ENCODE measurements at regions not wholly inside any gene's neighbourhood (a gene's known extent, or its start where the extent isn't known, plus 50 kb on each side); places are given as distances from the start of the nearest gene placed in this dataset.

DNA sequence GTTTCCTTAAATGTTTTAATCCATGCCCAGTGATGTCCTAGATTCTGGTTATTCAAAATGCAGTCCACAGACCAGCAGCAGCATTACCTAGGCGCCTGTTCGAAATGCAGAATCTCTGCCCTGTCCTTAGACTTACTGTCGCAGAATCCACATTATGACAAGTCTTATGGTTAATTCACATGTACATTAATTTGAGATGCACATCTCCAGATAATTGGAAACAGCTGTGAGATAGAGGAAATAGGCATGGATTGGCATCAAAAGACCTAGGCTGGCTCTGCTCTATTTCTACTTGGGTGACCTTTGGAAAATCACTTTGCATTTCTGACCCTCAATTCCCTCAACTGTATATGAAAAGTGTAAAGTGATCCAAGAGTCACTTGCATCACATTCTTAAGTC, 700.7 kb downstream of the DIAPH3 start:
- H3K4me2 ChIP-seq = no peak overlapping the region

GRCh38 chr13:59464926-59465325, 698.8 kb downstream of the DIAPH3 start:
- Histone ChIP-seq H3K4me3 (IDR thresholded peaks at IDR 0.05; ENCODE audit: insufficient read depth, low read depth, low read length) (no peak overlapping the region), H4K20me1 (ENCODE audit: insufficient read depth) (no peaks in the 10 kb centered on the region)

More for the DNA sequence above, 700.7 kb downstream of the DIAPH3 start:
- H3K79me2 ChIP-seq (ENCODE audit: insufficient read depth, low read depth) = no peaks in the 10 kb centered on the region
- TF ChIP-seq, protein P1, sequence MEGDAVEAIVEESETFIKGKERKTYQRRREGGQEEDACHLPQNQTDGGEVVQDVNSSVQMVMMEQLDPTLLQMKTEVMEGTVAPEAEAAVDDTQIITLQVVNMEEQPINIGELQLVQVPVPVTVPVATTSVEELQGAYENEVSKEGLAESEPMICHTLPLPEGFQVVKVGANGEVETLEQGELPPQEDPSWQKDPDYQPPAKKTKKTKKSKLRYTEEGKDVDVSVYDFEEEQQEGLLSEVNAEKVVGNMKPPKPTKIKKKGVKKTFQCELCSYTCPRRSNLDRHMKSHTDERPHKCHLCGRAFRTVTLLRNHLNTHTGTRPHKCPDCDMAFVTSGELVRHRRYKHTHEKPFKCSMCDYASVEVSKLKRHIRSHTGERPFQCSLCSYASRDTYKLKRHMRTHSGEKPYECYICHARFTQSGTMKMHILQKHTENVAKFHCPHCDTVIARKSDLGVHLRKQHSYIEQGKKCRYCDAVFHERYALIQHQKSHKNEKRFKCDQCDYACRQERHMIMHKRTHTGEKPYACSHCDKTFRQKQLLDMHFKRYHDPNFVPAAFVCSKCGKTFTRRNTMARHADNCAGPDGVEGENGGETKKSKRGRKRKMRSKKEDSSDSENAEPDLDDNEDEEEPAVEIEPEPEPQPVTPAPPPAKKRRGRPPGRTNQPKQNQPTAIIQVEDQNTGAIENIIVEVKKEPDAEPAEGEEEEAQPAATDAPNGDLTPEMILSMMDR (conservative IDR thresholded peaks at IDR 0.05; ENCODE audit: low read depth, low read length) = no peak
- no peaks in the 10 kb centered on the region for H3K4me1 ChIP-seq (ENCODE audit: low read depth, poor library complexity, severe bottlenecking)
- H3K27me3 ChIP-seq (ENCODE audit: insufficient read depth, low read depth) = no peaks in the 10 kb centered on the region
- H2AFZ ChIP-seq (ENCODE audit: low read depth) = no peak overlapping the region
- no peaks in the 10 kb centered on the region for H4K20me1 ChIP-seq (ENCODE audit: insufficient read depth)
- no peaks in the 10 kb centered on the region for H3K36me3 ChIP-seq (ENCODE audit: insufficient read depth)
- no peak overlapping the region for H3K27ac ChIP-seq
- no peak overlapping the region for H3K9ac ChIP-seq
- no peak overlapping the region for H3K4me3 ChIP-seq (IDR thresholded peaks at IDR 0.05; ENCODE audit: insufficient read depth, low read depth, low read length)

DNA sequence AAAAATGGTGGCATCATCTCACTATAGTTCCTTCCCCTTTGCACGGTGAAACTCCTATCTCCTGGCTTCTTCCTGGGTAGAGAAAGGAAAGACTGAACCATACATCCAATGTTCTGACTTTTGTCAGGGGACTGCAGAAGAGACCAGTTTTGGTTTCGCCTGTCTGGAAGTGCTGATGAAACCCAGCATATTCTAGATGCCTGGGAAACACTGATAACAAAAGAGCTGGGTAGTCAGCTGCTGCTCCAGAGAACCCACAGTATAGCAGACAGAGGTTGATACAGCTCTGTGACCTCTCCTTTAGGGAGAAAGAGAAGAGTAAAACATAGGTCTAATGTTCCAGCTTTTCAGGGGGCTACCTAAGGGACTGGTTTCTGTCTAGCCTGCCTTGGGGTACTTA, 695.3 kb downstream of the DIAPH3 start:
- Histone ChIP-seq H3K4me1 (ENCODE audit: low read depth, poor library complexity, severe bottlenecking) (no peaks in the 10 kb centered on the region), H2AFZ (ENCODE audit: low read depth) (no peak overlapping the region), H3K27ac (no peak overlapping the region), H3K9ac (no peak overlapping the region), H4K20me1 (ENCODE audit: insufficient read depth) (no peaks in the 10 kb centered on the region), H3K4me2 (no peak overlapping the region), H3K4me3 (IDR thresholded peaks at IDR 0.05; ENCODE audit: insufficient read depth, low read depth, low read length) (no peak overlapping the region), H3K79me2 (ENCODE audit: insufficient read depth, low read depth) (no peaks in the 10 kb centered on the region), H3K27me3 (ENCODE audit: insufficient read depth, low read depth) (no peaks in the 10 kb centered on the region), H3K36me3 (ENCODE audit: insufficient read depth) (no peaks in the 10 kb centered on the region)
- TF ChIP-seq, protein P1 (conservative IDR thresholded peaks at IDR 0.05; ENCODE audit: low read depth, low read length) = no peak

More at GRCh38 chr13:59464926-59465325, 698.8 kb downstream of the DIAPH3 start:
- Histone ChIP-seq H3K27me3 (ENCODE audit: insufficient read depth, low read depth) (no peaks in the 10 kb centered on the region), H3K79me2 (ENCODE audit: insufficient read depth, low read depth) (no peaks in the 10 kb centered on the region), H3K4me1 (ENCODE audit: low read depth, poor library complexity, severe bottlenecking) (no peaks in the 10 kb centered on the region), H3K36me3 (ENCODE audit: insufficient read depth) (no peaks in the 10 kb centered on the region), H2AFZ (ENCODE audit: low read depth) (no peak overlapping the region), H3K27ac (no peak overlapping the region), H3K9ac (no peak overlapping the region), H3K4me2 (no peak overlapping the region)
- TF ChIP-seq, protein P1 (conservative IDR thresholded peaks at IDR 0.05; ENCODE audit: low read depth, low read length) = no peak

DNA sequence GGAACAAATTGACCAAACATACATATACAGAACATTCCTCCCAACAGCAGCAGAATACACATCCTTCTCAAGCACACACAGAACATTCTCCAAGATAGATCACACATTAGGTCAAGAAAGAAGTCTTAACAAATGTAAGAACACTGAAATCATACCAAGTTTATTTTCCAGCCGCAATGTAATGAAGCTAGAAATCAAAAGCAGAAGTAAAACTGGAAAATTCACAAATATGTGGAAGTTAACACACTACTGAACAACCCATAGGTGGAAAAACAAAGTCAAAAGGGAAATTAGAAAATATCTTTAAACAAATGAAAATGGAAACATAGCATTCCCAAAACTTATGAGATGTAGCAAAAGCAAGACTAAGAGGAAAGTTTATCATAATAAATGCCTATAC, 692.6 kb downstream of the DIAPH3 start:
- no peaks in the 10 kb centered on the region for H3K36me3 ChIP-seq (ENCODE audit: insufficient read depth)
- H3K4me1 ChIP-seq (ENCODE audit: low read depth, poor library complexity, severe bottlenecking) = no peaks in the 10 kb centered on the region
- no peak overlapping the region for H3K27ac ChIP-seq
- H3K79me2 ChIP-seq (ENCODE audit: insufficient read depth, low read depth) = no peaks in the 10 kb centered on the region
- H3K4me2 ChIP-seq = no peak overlapping the region
- no peaks in the 10 kb centered on the region for H4K20me1 ChIP-seq (ENCODE audit: insufficient read depth)
- H3K4me3 ChIP-seq (IDR thresholded peaks at IDR 0.05; ENCODE audit: insufficient read depth, low read depth, low read length) = no peak overlapping the region
- TF ChIP-seq, protein P1 (conservative IDR thresholded peaks at IDR 0.05; ENCODE audit: low read depth, low read length) = no peak
- no peak overlapping the region for H3K9ac ChIP-seq
- H3K27me3 ChIP-seq (ENCODE audit: insufficient read depth, low read depth) = no peaks in the 10 kb centered on the region
- H2AFZ ChIP-seq (ENCODE audit: low read depth) = no peak overlapping the region
